AG04449 (cell line): ENCODE measurements at regions not wholly inside any gene's neighbourhood (a gene's known extent, or its start where the extent isn't known, plus 50 kb on each side); places are given as distances from the start of the nearest gene placed in this dataset.
A peak's percentile ranks its signal among the peaks of the same experiment; 100 is the strongest.
"Not testable (repeated sequence)": the region's sequence is repeated elsewhere in the genome, so short reads cannot be mapped to it uniquely, and the experiment has no call there.

Experiments used
- CTCF ChIA-PET: fragments of 350-600 bp; formaldehyde crosslinking; extraction: SDS; loops from one replicate; lab custom pipeline; 2021; ENCODE audit warnings: antibody characterized with exemption; lab: Yijun Ruan, JAX
- POLR2A ChIA-PET: fragments of 400-600, 350-600 bp; formaldehyde crosslinking; extraction: SDS; loops from one replicate; lab custom pipeline; 2020; ENCODE audit warnings: antibody characterized with exemption, inconsistent platforms; lab: Yijun Ruan, JAX
- DNase-seq: peaks from one replicate; pipeline ENCODE4 v3.0.0-alpha.2; 2010; ENCODE audit warnings: low read depth, low spot score
- H3K4me3 ChIP-seq: 2 replicates; pipeline ENCODE4 v1.5.1; 2011; ENCODE audit warnings: low read depth, mild to moderate bottlenecking, control low read depth, low read length
- CTCF ChIP-seq: IDR thresholded peaks from one replicate; pipeline ENCODE4 v1.5.1; 2011; ENCODE audit warnings: mild to moderate bottlenecking, moderate library complexity, low read length, control low read depth, inconsistent platforms; ENCODE audit not compliant: insufficient read depth; ENCODE audit errors: missing control alignments

- no peak for TF ChIP-seq CTCF
- CTCF ChIA-PET, result interaction anchor here (1.3 kb wide), 1 partner anchor 37 kb away, joined by 3 read pairs; no protein-coding TSS in a partner anchor
- no peak overlapping the region for H3K4me3 ChIP-seq
- POLR2A ChIA-PET, result no interaction called here
- no peak for DNase-seq
Measured at GRCh38 chr22:27107386-27107785, 450.0 kb downstream of the MIAT start.

- TF ChIP-seq CTCF, result no peak
- no peak overlapping the region for H3K4me3 ChIP-seq
- ChIA-PET CTCF (no interaction called here), POLR2A (no interaction called here)
- DNase-seq, result peak; percentile 87
Measured at GRCh38 chr22:27107824-27108223, 450.4 kb downstream of the MIAT start.

GRCh38 chr22:27108425-27109114, 451.2 kb downstream of the MIAT start:
- POLR2A ChIA-PET, result interaction anchor here (0.6 kb wide), 1 partner anchor 26 kb away, joined by 3 read pairs; no protein-coding TSS in a partner anchor
- DNase-seq, result no peak
- CTCF ChIA-PET, result no interaction called here
- TF ChIP-seq CTCF, result no peak
- H3K4me3 ChIP-seq, result no peak overlapping the region

GRCh38 chr22:27109406-27109805, 452.0 kb downstream of the MIAT start:
- H3K4me3 ChIP-seq, DNase-seq, POLR2A ChIA-PET: not testable (repeated sequence)
- CTCF ChIA-PET, result interaction anchor here (1.0 kb wide), 1 partner anchor 296 kb away, joined by 3 read pairs; no protein-coding TSS in a partner anchor

- POLR2A ChIA-PET, result interaction anchor here (0.7 kb wide), 1 partner anchor 128 kb away, joined by 4 read pairs; no protein-coding TSS in a partner anchor
- CTCF ChIA-PET, result no interaction called here
- no peak for DNase-seq
- no peak for TF ChIP-seq CTCF
- H3K4me3 ChIP-seq, result no peak overlapping the region
Measured at GRCh38 chr22:27110665-27111451, 453.5 kb downstream of the MIAT start.

DNA sequence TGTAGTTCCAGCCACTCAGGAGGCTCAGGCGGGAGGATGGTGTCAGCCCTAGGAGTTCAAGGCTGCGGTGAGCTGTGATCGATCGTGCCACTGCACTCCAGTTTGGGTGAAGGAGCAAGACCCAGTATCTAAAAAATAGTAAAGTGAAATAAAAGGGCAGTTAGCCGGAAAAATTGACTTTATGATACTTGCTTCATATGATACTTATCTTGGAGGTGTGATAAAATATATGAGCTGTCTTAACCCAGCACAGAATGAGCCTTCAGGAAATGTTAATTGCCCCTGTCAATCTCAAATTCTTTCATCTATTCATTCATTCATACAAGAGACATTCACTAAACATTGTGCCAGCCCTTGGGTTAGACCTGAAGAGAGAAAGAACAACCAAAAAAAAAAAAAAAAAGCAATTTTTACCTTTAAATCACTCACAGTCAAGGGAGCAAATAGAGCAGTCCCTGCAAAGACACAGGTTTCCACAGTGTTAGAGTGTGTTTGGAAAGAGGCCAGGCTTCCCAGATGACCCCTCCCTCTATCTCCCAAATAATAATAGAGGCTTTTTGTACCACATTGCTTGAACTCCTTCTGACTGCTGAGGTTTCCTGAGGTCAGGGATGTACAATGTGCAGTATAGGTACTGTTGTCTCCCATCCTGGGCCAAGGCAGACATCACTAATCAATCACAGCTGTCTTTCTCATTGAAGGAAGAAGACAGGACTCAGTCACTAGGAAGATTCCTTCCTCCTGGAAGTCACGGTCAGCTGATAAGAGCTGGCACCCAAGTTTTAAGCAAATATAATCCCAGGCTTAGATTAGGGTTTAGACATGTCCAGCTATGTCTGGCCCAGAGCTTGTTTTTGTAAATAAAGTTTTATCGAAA, 454.6 kb downstream of the MIAT start:
- no peak for TF ChIP-seq CTCF
- CTCF ChIA-PET, result no interaction called here
- no peak overlapping the region for H3K4me3 ChIP-seq
- POLR2A ChIA-PET, result interaction anchor here (0.6 to 2.2 kb wide), 4 partner anchors 22 to 791 kb away, joined by 3 to 14 read pairs (median 4); no protein-coding TSS in a partner anchor
- DNase-seq, result no peak
